Prostate gland (tissue), 2 donors: ENCODE measurements at regions not wholly inside any gene's neighbourhood (a gene's known extent, or its start where the extent isn't known, plus 50 kb on each side); places are given as distances from the start of the nearest gene placed in this dataset.

Experiments
- POLR2A ChIP-seq: fragments of 450-650 bp; IDR thresholded peaks from one replicate; pipeline ENCODE4 v1.6.1; 2016; ENCODE audit warnings: antibody characterized with exemption, mild to moderate bottlenecking
- POLR2AphosphoS5 ChIP-seq: sonication (generic); formaldehyde crosslinking; IDR thresholded peaks from one replicate; pipeline ENCODE4 v1.6.1; 2017; ENCODE audit warnings: antibody characterized with exemption
- TF ChIP-seq, protein P1 (sequence below), 4 experiments: fragments of 200-600 bp in 2 of 4; fragments of 450-650 bp in 2 of 4; sonication (generic) in 2 of 4; IDR thresholded peaks; 1 replicate in 3 of 4; 2 replicates in 1 of 4; pipeline ENCODE4 v1.5.1; 2016 to 2019; ENCODE audit warnings: antibody characterized with exemption in 4 of 4, mild to moderate bottlenecking in 2 of 4, moderate library complexity in 2 of 4

- TF ChIP-seq, protein P1, sequence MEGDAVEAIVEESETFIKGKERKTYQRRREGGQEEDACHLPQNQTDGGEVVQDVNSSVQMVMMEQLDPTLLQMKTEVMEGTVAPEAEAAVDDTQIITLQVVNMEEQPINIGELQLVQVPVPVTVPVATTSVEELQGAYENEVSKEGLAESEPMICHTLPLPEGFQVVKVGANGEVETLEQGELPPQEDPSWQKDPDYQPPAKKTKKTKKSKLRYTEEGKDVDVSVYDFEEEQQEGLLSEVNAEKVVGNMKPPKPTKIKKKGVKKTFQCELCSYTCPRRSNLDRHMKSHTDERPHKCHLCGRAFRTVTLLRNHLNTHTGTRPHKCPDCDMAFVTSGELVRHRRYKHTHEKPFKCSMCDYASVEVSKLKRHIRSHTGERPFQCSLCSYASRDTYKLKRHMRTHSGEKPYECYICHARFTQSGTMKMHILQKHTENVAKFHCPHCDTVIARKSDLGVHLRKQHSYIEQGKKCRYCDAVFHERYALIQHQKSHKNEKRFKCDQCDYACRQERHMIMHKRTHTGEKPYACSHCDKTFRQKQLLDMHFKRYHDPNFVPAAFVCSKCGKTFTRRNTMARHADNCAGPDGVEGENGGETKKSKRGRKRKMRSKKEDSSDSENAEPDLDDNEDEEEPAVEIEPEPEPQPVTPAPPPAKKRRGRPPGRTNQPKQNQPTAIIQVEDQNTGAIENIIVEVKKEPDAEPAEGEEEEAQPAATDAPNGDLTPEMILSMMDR (IDR thresholded peaks at IDR 0.05): no peak
- TF ChIP-seq POLR2A: no peak
- no peak for TF ChIP-seq POLR2AphosphoS5
Measured at GRCh38 chr6:18601516-18602020, 214.4 kb downstream of the RNF144B start.
